Gastrocnemius medialis (tissue), 4 donors: ENCODE measurements at regions not wholly inside any gene's neighbourhood (a gene's known extent, or its start where the extent isn't known, plus 50 kb on each side); places are given as distances from the start of the nearest gene placed in this dataset.

Experiments
- ATAC-seq, 2 donors: fragments of 150-250 bp; one replicate each; pipeline ENCODE4 v1.9.1; 2016
- DNase-seq, 2 donors: peaks; one replicate each; pipeline ENCODE4 v3.0.0-alpha.2; 2019
- H3K27ac ChIP-seq, 4 donors: fragments of 200-600 bp; sonication (generic); 1 replicate in 1 of 4; 2 replicates in 3 of 4; pipeline ENCODE4 v1.5.1; 2016 to 2018; ENCODE audit warnings: mild to moderate bottlenecking in 2 of 4, moderate library complexity in 1 of 4
- H3K27me3 ChIP-seq, 3 donors: fragments of 200-600 bp; sonication (generic) in 2 of 3; 1 replicate in 1 of 3; 2 replicates in 2 of 3; pipeline versions ENCODE4 v1.5.1 to v1.6.0; 2016 to 2019; ENCODE audit warnings: mild to moderate bottlenecking in 1 of 3, moderate library complexity in 1 of 3
- H3K36me3 ChIP-seq, 2 donors: fragments of 200-600 bp; sonication (generic) in 1 of 2; one replicate each; pipeline ENCODE4 v1.5.1; 2017 to 2018
- H3K4me1 ChIP-seq, 2 donors: fragments of 200-600 bp; sonication (generic) in 1 of 2; one replicate each; pipeline ENCODE4 v1.5.1; 2016 to 2017; ENCODE audit warnings: mild to moderate bottlenecking in 2 of 2
- H3K4me3 ChIP-seq, 4 donors: fragments of 200-600 bp; sonication (generic) in 3 of 4; 1 replicate in 1 of 4; 2 replicates in 3 of 4; pipeline ENCODE4 v1.5.1; 2016 to 2019; ENCODE audit warnings: mild to moderate bottlenecking in 2 of 4
- H3K9me3 ChIP-seq, 3 donors: fragments of 200-600 bp; sonication (generic) in 2 of 3; 1 replicate in 1 of 3; 2 replicates in 2 of 3; pipeline ENCODE4 v1.5.1; 2016 to 2019
- CTCF ChIP-seq, 5 experiments: fragments of 450-650 bp in 3 of 5; fragments of 200-600 bp in 2 of 5; sonication (generic) in 2 of 5; IDR thresholded peaks in 4 of 5; conservative IDR thresholded peaks in 1 of 5; 1 replicate in 4 of 5; 2 replicates in 1 of 5; pipeline ENCODE4 v1.5.1; 2016 to 2019; ENCODE audit warnings: antibody characterized with exemption in 5 of 5, mild to moderate bottlenecking in 3 of 5, moderate library complexity in 3 of 5
- POLR2A ChIP-seq, 2 donors: fragments of 450-650 bp; IDR thresholded peaks; one replicate each; pipeline ENCODE4 v1.6.1; 2017; ENCODE audit warnings: antibody characterized with exemption in 2 of 2, mild to moderate bottlenecking in 2 of 2, moderate library complexity in 2 of 2
- in situ Hi-C, 4 donors: fragments of 200-750 bp; cut with MboI; loops; one replicate each; pipeline versions ENCODE4 v1.15.0 to v1.8.0; 2017; ENCODE audit warnings: low sequenced_read_pairs in 4 of 4
- intact Hi-C: fragments of 100-400 bp; cut with DNase I; formaldehyde crosslinking; loops from one replicate; pipeline ENCODE4 v1.15.1; 2023; ENCODE audit warnings: low total_unique reads

- no peak overlapping the region for H3K4me3 ChIP-seq
- H3K9me3 ChIP-seq = no peaks in the 10 kb centered on the region
- no peak for TF ChIP-seq POLR2A (IDR thresholded peaks at IDR 0.05)
- TF ChIP-seq CTCF (IDR thresholded peaks at IDR 0.05 in 4 of 5, conservative IDR thresholded peaks at IDR 0.05 in 1 of 5) = no peak
- intact Hi-C loops (no loop called here), in situ Hi-C loops (no loop called here)
- no peaks in the 10 kb centered on the region for H3K4me1 ChIP-seq
- H3K27me3 ChIP-seq = no peaks in the 10 kb centered on the region
- no peak overlapping the region for H3K27ac ChIP-seq
- DNase-seq (no peak), ATAC-seq (no peak)
- H3K36me3 ChIP-seq = no peaks in the 10 kb centered on the region
Measured at GRCh38 chr4:104973708-104974107, 173.0 kb upstream of the TET2 start.

GRCh38 chr4:104975617-104976016 lies 171.1 kb upstream of the TET2 start:
- H3K9me3 ChIP-seq = no peaks in the 10 kb centered on the region
- DNase-seq (no peak), ATAC-seq (no peak)
- no peaks in the 10 kb centered on the region for H3K36me3 ChIP-seq
- no peaks in the 10 kb centered on the region for H3K4me1 ChIP-seq
- intact Hi-C loops = no loop called here
- no peaks in the 10 kb centered on the region for H3K27me3 ChIP-seq
- no peak overlapping the region for H3K27ac ChIP-seq
- H3K4me3 ChIP-seq = no peak overlapping the region
- in situ Hi-C loops = no loop called here
- TF ChIP-seq POLR2A (IDR thresholded peaks at IDR 0.05) (no peak), CTCF (IDR thresholded peaks at IDR 0.05 in 4 of 5, conservative IDR thresholded peaks at IDR 0.05 in 1 of 5) (no peak)

GRCh38 chr4:104976262-104976661 lies 170.4 kb upstream of the TET2 start:
- Histone ChIP-seq H3K4me3 (no peak overlapping the region), H3K9me3 (no peaks in the 10 kb centered on the region), H3K27ac (no peak overlapping the region), H3K4me1 (no peaks in the 10 kb centered on the region), H3K36me3 (no peaks in the 10 kb centered on the region), H3K27me3 (no peaks in the 10 kb centered on the region)
- ATAC-seq (no peak), DNase-seq (no peak)
- TF ChIP-seq CTCF (IDR thresholded peaks at IDR 0.05 in 4 of 5, conservative IDR thresholded peaks at IDR 0.05 in 1 of 5) (no peak), POLR2A (IDR thresholded peaks at IDR 0.05) (no peak)
- in situ Hi-C loops = no loop called here
- intact Hi-C loops = no loop called here

- DNase-seq (no peak), ATAC-seq (no peak)
- TF ChIP-seq POLR2A (IDR thresholded peaks at IDR 0.05) (no peak), CTCF (IDR thresholded peaks at IDR 0.05 in 4 of 5, conservative IDR thresholded peaks at IDR 0.05 in 1 of 5) (no peak)
- Histone ChIP-seq H3K4me1 (no peaks in the 10 kb centered on the region), H3K27ac (no peak overlapping the region), H3K27me3 (no peaks in the 10 kb centered on the region), H3K4me3 (no peak overlapping the region), H3K36me3 (no peaks in the 10 kb centered on the region), H3K9me3 (no peaks in the 10 kb centered on the region)
- intact Hi-C loops = no loop called here
- in situ Hi-C loops = no loop called here
Measured at GRCh38 chr4:104979083-104979760, 167.5 kb upstream of the TET2 start.
